ENCODE measurements at regions not wholly inside any gene's neighbourhood (a gene's known extent, or its start where the extent isn't known, plus 50 kb on each side); places are given as distances from the start of the nearest gene placed in this dataset.
"Not testable (repeated sequence)": the region's sequence is repeated elsewhere in the genome, so short reads cannot be mapped to it uniquely, and the experiment has no call there.

- TF ChIP-seq EZH2 (optimal IDR thresholded peaks at IDR 0.05; ENCODE audit: low read depth, low read length), result no peak
- TF ChIP-seq EZH2phosphoT487 (IDR thresholded peaks at IDR 0.05; ENCODE audit: low read length), result no peak
- TF ChIP-seq CTCF (IDR thresholded peaks at IDR 0.05; ENCODE audit: low read length), result no peak
- H3K27ac ChIP-seq (ENCODE audit: low read length), result no peak overlapping the region
- no peaks in the 10 kb centered on the region for H3F3A ChIP-seq (ENCODE audit: insufficient read depth, low read length)
- no peaks in the 10 kb centered on the region for H3K4me1 ChIP-seq (ENCODE audit: low read length)
- no peak for DNase-seq
- no peak overlapping the region for H3K4me2 ChIP-seq (ENCODE audit: low read depth, low read length)
- H3K4me3 ChIP-seq (ENCODE audit: low read length), result no peak overlapping the region
- no peaks in the 10 kb centered on the region for H3K9me3 ChIP-seq (replicated peaks; ENCODE audit: insufficient read depth, low read length)
- no peaks in the 10 kb centered on the region for H3K36me3 ChIP-seq (replicated peaks; ENCODE audit: insufficient read depth, low read length)
- no peak overlapping the region for H2AFZ ChIP-seq (ENCODE audit: low read length)
- H3K79me2 ChIP-seq (ENCODE audit: low read length), result no peaks in the 10 kb centered on the region
- H3K9me2 ChIP-seq (replicated peaks; ENCODE audit: insufficient read depth, low read length), result no peaks in the 10 kb centered on the region
- no peaks in the 10 kb centered on the region for H4K20me1 ChIP-seq (ENCODE audit: insufficient read depth, low read length)
- no peak overlapping the region for H3K9ac ChIP-seq (ENCODE audit: low read length)
- no peaks in the 10 kb centered on the region for H3K27me3 ChIP-seq (replicated peaks; ENCODE audit: insufficient read depth, low read length)
Observed at GRCh38 chr14:45559626-45560025, 306.6 kb upstream of the MIS18BP1 start.

GRCh38 chr14:45558183-45558582, 305.2 kb upstream of the MIS18BP1 start:
- Histone ChIP-seq H3K9me2 (replicated peaks; ENCODE audit: insufficient read depth, low read length) (no peaks in the 10 kb centered on the region), H3K9me3 (replicated peaks; ENCODE audit: insufficient read depth, low read length) (no peaks in the 10 kb centered on the region)
- TF ChIP-seq EZH2 (optimal IDR thresholded peaks at IDR 0.05; ENCODE audit: low read depth, low read length) (no peak), EZH2phosphoT487 (IDR thresholded peaks at IDR 0.05; ENCODE audit: low read length) (no peak), CTCF (IDR thresholded peaks at IDR 0.05; ENCODE audit: low read length) (no peak)

GRCh38 chr14:45553981-45554380, 301.0 kb upstream of the MIS18BP1 start:
- Histone ChIP-seq H2AFZ (ENCODE audit: low read length) (no peak overlapping the region), H3K9ac (ENCODE audit: low read length) (no peak overlapping the region), H3K9me2 (replicated peaks; ENCODE audit: insufficient read depth, low read length) (no peaks in the 10 kb centered on the region), H3K27ac (ENCODE audit: low read length) (no peak overlapping the region), H4K20me1 (ENCODE audit: insufficient read depth, low read length) (no peaks in the 10 kb centered on the region), H3K4me2 (ENCODE audit: low read depth, low read length) (no peak overlapping the region), H3K27me3 (replicated peaks; ENCODE audit: insufficient read depth, low read length) (no peaks in the 10 kb centered on the region), H3K36me3 (replicated peaks; ENCODE audit: insufficient read depth, low read length) (no peaks in the 10 kb centered on the region), H3K4me1 (ENCODE audit: low read length) (no peaks in the 10 kb centered on the region), H3K9me3 (replicated peaks; ENCODE audit: insufficient read depth, low read length) (no peaks in the 10 kb centered on the region), H3F3A (ENCODE audit: insufficient read depth, low read length) (no peaks in the 10 kb centered on the region), H3K79me2 (ENCODE audit: low read length) (no peaks in the 10 kb centered on the region), H3K4me3 (ENCODE audit: low read length) (no peak overlapping the region)
- no peak for DNase-seq
- no peak for TF ChIP-seq CTCF (IDR thresholded peaks at IDR 0.05; ENCODE audit: low read length)
- no peak for TF ChIP-seq EZH2 (optimal IDR thresholded peaks at IDR 0.05; ENCODE audit: low read depth, low read length)
- TF ChIP-seq EZH2phosphoT487 (IDR thresholded peaks at IDR 0.05; ENCODE audit: low read length), result no peak

More at GRCh38 chr14:45558183-45558582, 305.2 kb upstream of the MIS18BP1 start:
- Histone ChIP-seq H3F3A (ENCODE audit: insufficient read depth, low read length) (no peaks in the 10 kb centered on the region), H3K9ac (ENCODE audit: low read length) (no peak overlapping the region), H3K27me3 (replicated peaks; ENCODE audit: insufficient read depth, low read length) (no peaks in the 10 kb centered on the region), H3K36me3 (replicated peaks; ENCODE audit: insufficient read depth, low read length) (no peaks in the 10 kb centered on the region), H3K4me3 (ENCODE audit: low read length) (no peak overlapping the region), H3K27ac (ENCODE audit: low read length) (no peak overlapping the region), H3K79me2 (ENCODE audit: low read length) (no peaks in the 10 kb centered on the region), H4K20me1 (ENCODE audit: insufficient read depth, low read length) (no peaks in the 10 kb centered on the region), H3K4me2 (ENCODE audit: low read depth, low read length) (no peak overlapping the region), H2AFZ (ENCODE audit: low read length) (no peak overlapping the region), H3K4me1 (ENCODE audit: low read length) (no peaks in the 10 kb centered on the region)
- DNase-seq, result no peak

GRCh38 chr14:45551240-45551820, 298.3 kb upstream of the MIS18BP1 start:
- H3K9ac ChIP-seq (ENCODE audit: low read length); H3K27ac ChIP-seq (ENCODE audit: low read length); H3K36me3 ChIP-seq (replicated peaks; ENCODE audit: insufficient read depth, low read length); H3K4me3 ChIP-seq (ENCODE audit: low read length); H3K9me3 ChIP-seq (replicated peaks; ENCODE audit: insufficient read depth, low read length); H2AFZ ChIP-seq (ENCODE audit: low read length); H4K20me1 ChIP-seq (ENCODE audit: insufficient read depth, low read length); H3K9me2 ChIP-seq (replicated peaks; ENCODE audit: insufficient read depth, low read length); H3K27me3 ChIP-seq (replicated peaks; ENCODE audit: insufficient read depth, low read length); H3F3A ChIP-seq (ENCODE audit: insufficient read depth, low read length); H3K79me2 ChIP-seq (ENCODE audit: low read length); DNase-seq; H3K4me1 ChIP-seq (ENCODE audit: low read length); H3K4me2 ChIP-seq (ENCODE audit: low read depth, low read length): not testable (repeated sequence)

All from MM.1S (cell line).